ENCODE measurements at regions not wholly inside any gene's neighbourhood (a gene's known extent, or its start where the extent isn't known, plus 50 kb on each side); places are given as distances from the start of the nearest gene placed in this dataset.

DNA sequence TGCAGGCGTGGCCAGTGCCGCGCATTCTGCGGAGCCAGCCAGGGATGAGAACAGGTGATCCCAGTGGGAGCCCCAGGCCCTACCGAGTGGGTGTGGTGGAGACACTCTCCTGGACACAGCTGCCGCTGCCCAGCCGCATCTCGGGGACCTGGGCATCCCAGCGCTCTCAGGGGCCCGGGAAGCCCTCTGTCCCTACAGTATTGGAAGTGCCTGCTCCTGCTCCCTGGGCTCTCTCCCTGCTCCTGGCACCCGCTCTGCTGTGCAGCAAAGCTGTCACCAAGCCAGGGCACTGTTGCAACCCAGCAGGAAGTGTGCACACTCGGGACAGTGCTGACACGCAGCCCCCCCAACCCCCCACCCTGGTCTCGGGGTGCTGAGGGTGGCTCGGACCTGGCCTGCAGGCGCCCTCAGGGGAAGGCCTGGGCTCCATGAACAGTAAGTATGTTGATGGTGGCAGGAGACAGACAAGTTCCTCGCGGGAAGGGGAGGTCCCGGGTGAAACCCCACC is 1177.4 kb upstream of the GBE1 start:
- no peak for DNase-seq

DNA sequence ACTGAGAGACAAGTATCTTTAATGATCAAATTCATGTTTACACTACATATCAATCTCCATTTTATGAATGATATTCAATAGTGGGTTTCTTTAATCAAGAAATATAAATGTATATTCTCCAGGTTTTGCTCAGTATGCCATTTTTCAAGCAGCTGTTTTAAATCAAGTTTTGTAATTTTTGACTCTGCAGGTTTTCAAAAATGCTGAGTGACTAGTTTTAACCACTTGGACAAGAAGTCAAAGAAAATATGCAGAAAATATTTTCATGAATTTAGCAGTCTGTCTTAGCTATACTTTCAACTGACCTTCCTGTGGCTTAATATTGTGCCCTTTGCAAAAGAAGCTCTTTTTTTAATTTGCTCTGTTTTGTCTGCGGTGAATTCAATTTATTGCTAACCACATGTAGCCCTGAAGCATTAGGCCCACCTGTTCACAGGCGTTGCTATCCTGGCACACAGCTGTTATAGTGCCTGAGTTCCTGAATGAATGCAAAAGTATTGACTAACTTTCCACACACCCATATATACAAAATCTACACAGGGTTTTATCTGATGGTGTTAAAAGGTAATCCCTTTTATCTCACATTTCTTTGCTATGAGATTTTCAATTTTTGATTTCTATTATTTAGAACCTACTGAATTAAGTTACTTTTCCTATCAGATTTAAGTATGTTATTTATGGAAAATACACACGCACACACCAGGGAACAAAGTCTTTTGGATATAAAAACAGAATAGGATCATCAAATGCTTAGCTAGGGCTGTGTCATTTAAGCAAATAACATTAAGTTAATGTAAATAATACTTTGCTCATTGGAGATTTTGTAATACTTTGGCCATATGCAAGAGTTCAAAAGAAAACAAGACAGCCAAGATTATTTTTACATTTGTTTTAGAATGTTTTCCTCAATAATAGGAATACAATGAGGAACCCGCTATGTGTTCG is 1166.1 kb upstream of the GBE1 start:
- DNase-seq, result no peak

DNA sequence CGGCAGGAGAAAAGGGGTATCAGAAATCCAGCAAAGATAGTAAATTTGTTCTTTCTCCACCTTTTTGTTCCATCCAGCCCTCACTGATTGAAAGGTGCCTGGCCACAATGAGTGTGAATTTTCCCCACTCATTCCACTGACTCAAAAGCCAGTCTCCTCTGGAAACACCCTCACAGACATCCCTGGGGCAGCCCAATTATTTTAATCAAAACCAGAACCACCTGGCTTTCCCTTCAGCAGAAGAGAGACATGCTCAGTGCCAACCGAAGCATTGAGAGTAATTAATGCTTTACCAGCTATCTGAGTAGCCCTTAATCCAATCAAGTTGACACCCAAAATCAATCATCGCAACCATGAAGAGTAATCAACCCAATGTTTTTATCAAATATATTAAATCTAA is 1129.6 kb upstream of the GBE1 start:
- no peak for DNase-seq

DNA sequence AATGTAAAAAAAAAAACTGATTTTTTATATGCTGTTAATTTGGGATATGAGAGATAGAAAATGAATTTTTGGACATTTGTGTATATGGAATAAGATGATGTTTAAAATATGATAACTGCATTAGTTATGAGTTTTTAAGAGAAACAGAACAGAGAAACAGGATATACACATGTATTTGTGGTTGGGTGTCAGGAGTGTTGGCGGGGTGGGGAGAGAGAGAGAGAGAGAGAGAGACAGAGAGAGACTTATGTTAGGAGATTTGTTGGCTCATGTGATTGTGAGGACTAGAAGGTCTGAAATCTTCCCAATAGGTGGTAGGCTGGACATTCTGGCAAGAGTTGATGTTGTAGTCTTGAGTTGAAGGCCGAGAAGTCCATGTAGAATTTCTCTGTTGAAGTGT is 1121.6 kb upstream of the GBE1 start:
- DNase-seq, result no peak

DNA sequence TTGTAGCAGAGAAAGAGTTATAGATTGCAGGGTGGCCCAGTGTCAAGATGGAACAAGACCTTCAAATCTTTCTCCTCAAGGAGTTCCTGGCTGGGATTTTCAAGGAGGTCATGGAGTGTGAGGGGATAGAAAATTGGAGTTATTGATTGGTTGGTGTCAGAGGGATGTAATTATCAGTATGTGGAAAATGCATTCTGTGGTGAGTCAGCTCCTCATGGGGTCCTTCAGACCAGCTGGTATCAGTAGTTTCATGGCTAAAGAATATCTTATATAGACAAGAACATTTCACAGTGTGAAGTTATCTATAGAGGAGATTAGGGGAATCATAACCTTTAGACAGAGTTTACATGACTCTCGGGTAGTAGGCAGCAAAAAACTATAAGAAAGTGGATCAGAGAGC is 1114.0 kb upstream of the GBE1 start:
- no peak for DNase-seq

- no peak for DNase-seq
Measured at GRCh38 chr3:82839871-82840270, 1078.4 kb upstream of the GBE1 start.

DNA sequence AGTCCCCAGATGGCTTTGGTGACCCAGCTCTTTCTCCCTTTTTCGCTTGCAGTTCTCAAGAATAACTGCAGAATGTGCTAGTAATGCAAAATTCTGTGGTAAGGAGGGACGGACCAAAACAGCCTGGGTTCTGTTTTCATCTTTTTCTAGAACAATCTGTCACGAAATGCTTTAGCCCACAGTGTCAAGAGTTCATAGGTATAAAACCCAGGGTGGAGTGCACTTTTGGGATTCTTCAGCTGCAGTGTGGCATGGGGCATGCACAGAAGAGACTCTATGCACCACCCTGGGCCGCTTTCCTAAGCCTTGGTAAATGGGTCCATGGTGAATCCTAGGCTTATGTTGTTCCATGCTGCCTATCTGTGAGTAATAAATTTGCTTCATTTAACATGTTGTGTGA is 1072.7 kb upstream of the GBE1 start:
- DNase-seq, result no peak

DNA sequence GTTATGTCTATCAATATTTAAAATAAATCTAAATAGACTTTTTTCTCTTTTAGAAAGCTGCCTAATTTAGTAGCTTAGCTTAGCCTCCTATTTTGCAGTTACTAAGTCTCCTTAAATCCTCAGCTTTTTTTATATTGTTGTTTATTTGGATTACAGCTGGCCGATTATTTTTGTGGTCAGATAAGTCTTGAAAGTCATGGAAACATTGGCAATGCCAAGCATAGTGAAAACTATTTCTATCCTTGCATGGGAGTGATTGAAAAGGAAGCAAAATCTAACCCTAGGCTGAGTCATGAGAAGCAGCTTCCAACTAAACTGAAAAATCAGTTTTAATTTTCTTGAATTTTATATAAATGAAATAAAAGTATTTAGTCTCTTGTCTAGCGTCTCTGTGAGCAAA is 1063.0 kb upstream of the GBE1 start:
- no peak for DNase-seq

DNA sequence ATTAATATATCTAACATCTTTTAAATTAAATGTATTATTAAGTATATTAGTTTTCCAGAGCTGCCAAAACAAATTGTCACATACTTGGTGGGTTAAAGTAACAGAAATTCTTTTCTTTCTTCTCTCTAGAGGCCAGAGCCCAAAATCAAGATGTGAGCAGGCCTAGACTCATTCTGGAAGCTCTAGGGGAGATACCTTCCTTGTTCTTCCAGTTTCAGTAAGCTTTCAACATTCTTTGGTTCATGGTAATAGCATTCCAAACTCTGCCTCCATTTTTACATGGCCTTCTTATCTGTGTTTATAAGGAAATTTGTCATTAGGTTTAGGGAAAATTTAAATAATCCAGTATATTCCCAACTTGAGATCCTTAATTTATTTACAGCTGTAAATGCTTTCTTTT is 1054.6 kb upstream of the GBE1 start:
- DNase-seq, result no peak

GRCh38 chr3:82815417-82816058 is 1054.1 kb upstream of the GBE1 start:
- DNase-seq, result no peak

GRCh38 chr3:82814660-82815059 is 1053.2 kb upstream of the GBE1 start:
- DNase-seq, result no peak

- no peak for DNase-seq
Measured at GRCh38 chr3:82807781-82808180, 1046.3 kb upstream of the GBE1 start.

DNA sequence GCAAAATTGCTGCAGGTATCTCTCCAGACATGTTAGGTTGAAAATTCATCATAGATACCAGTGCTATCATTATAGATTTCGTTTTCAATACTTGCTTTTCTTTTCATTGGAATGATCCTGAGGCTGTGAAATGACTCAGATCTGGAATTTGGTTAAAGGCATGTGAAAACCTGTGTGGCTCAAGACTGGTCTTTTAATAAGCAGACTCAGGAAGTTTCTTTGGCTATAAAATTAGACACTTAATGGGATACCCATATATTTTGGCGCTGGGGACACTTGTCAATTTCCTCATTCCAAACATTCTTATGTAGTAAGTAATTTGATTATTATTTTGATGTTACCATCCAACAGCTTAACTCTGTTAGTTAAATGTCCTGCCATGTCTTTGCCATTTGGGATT is 1041.1 kb upstream of the GBE1 start:
- no peak for DNase-seq

- no peak for DNase-seq
Measured at GRCh38 chr3:82800248-82800647, 1038.8 kb upstream of the GBE1 start.

GRCh38 chr3:82796765-82797164 is 1035.3 kb upstream of the GBE1 start:
- DNase-seq, result no peak

DNA sequence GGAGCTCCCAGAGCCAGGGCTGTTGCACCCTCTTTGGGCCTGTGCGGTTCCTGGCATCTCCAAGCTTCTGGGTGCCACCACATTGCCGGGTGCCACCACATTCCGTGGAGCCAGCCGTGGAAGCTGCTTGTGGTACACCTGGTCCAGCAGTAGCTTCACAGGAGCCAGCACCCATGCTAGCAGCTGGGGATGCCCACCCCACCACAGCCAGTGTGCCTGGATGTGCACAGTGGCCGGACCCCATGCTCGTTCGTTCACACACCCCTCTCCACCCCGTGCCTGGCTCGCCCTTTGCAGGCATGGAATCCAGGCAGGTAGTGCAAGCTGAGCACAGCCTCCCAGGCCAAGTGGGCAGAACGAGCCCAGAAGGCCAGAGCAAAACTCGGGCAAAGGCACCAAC is 1029.8 kb upstream of the GBE1 start:
- no peak for DNase-seq

DNA sequence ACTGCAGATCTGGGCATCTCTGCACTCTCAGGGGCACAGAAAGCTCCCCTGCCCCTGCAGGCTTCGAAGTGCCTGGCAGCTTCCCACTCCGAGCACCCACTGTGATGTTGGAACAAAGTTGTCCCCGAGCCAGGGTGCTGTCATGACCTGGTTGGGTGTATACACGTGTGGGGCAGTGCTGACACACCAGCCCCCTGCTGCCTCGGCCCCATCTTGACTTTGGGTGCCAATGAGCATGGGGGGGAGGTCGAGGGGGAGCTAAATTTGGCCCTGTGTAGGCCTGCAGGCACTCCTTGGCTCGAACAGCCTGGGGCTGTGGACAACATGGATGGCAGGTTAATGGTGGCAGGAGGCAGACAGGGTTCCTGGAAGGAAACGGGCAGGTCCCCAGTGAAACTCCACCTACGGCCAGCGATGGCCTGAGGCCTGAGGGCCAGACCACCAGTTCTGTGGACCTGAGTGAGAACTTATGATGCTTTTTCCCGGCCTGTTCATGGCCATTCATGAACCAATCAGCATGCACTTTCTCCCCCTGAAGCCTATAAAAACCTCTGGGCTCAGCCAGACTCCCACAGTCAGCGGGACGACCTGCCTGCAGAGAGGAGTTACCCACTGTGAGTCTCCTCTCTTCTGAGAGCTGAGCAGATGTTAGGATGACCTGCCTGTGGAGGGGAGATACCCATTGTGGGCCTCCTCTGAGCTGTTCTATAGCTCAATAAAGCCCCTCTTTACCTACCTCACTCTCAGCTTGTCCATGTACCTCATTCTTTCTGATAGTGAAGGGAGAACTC is 1029.1 kb upstream of the GBE1 start:
- no peak for DNase-seq

- no peak for DNase-seq
Measured at GRCh38 chr3:82783194-82783593, 1021.7 kb upstream of the GBE1 start.

DNA sequence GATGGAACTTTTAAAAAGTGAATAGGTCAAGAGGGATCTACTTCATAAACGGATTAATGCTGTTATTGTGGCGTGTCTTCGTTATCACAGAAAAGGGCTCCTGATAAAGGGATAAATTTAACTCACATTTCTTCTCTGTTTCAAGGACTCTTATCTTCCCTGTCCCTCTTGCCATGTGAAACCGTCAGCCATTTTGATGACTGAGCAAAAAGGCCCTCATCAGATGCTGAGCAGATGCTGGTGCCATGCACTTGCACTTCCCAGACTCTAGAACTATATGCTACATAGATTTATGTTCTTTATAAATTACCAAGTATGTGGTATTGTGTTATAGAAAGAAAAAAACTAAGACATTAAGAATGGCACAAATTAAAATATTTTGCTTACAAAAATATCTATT is 1011.8 kb upstream of the GBE1 start:
- DNase-seq, result no peak

GRCh38 chr3:82764521-82764920 is 1003.1 kb upstream of the GBE1 start:
- no peak for DNase-seq

DNA sequence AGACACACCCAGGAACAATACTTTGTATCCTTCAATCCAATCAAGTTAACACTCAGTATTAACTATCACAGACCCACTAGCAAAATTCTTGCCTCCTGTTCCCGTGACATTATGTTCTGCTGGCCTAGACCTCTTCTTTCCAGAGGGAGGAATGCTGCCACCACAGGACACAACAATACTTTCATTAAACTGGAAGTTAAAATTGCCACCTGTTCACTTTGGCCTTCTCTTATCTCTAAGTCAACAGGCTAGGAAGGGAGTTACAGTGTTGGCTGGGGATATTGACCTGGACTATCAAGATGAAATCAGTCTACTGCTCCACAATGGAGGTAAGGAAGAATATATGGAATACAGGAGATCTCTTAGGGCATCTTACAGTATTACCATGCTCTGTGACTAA is 1000.4 kb upstream of the GBE1 start:
- DNase-seq, result no peak

DNA sequence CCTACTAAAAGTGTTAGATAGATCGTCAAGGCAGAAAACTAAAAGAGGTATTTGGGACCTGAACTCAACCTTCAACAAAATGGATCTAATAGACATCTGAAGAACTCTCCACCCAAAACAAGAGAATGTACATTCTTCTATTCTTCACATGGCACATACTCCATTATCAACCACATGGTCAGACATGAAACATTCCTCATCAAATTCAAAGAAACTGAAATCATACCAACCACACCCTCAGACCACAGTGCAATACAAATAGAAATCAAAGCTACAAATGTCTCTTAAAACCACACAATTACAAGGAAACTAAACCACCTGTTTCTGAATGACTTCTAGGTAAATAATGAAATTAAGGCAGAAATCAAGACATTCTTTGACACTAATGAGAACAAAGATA is 984.1 kb upstream of the GBE1 start:
- no peak for DNase-seq

GRCh38 chr3:82743196-82743595 is 981.8 kb upstream of the GBE1 start:
- no peak for DNase-seq

- no peak for DNase-seq
Measured at GRCh38 chr3:82741346-82741745, 979.9 kb upstream of the GBE1 start.

Data from SHP77 treated with DMSO at 0.1 percent for 48 hours (cell line).